Stimulated activated CD4-positive, alpha-beta T cell treated with anti-CD3 and anti-CD28 coated beads, TNF-alpha, amount 100 ng/mL, for 1 hour (primary cell): ENCODE measurements at regions not wholly inside any gene's neighbourhood (a gene's known extent, or its start where the extent isn't known, plus 50 kb on each side); places are given as distances from the start of the nearest gene placed in this dataset.
"Not testable (repeated sequence)": the region's sequence is repeated elsewhere in the genome, so short reads cannot be mapped to it uniquely, and the experiment has no call there.

Experiments used
- DNase-seq, 3 donors: peaks; one replicate each; pipeline ENCODE4 v3.0.0-alpha.2; 2020; ENCODE audit warnings: low read depth in 3 of 3, low spot score in 1 of 3

DNA sequence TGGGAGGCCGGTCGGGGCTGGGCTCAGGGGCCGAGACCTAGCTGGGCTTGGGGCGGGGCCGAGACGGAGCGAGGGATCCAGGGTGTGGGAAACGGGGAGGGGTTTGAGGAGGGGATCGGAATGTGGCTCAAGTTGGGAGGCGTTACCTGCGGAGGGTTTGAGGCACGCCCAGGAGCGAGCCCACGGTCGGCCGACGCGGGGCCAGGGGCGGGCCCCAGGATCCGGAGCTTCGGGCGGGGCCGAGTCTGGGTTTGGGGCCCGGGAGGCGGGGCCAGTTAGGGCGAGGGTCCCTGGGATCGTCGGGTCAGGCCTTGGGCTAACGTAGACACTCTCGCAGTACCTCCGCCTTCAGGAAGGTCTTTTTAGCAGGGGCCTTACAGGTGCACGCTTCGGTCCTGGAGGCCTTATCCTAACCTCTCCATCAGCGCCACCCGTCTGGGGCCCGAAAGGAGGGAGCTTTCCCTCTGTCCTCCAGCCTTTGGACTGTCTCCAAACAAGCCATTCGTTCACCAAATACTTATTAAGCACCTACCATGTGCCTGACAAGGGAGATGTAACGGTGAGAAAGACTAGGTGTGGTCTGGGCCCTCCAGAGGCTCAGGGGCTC is 228.2 kb upstream of the FRG2C start:
- DNase-seq, result not testable (repeated sequence)

- DNase-seq, result not testable (repeated sequence)
These were observed 223.1 kb upstream of the FRG2C start for GRCh38 chr3:75440986-75441385.

GRCh38 chr3:75444634-75445033 is 219.5 kb upstream of the FRG2C start:
- not testable (repeated sequence) for DNase-seq

DNA sequence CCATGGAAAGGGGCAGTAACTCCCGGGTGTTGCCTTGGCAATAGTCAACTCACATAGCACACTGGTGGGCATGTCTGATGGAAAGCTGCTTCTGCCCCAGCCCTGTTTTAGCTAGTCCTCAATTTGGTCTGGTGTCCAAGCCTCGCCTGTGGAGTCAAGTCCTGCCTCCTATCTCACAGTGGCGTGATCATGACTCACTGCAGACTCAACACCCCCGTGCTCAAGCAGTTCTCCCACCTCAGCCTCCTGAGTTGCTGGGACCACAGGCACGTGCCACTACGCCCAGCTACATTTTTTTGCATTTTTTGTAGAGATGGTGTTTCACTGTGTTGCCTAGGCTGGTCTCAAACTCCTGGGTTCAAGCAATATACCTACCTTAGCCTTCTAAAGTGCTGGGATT is 218.9 kb upstream of the FRG2C start:
- not testable (repeated sequence) for DNase-seq

- not testable (repeated sequence) for DNase-seq
These were observed 217.2 kb upstream of the FRG2C start for GRCh38 chr3:75446948-75447347.

DNA sequence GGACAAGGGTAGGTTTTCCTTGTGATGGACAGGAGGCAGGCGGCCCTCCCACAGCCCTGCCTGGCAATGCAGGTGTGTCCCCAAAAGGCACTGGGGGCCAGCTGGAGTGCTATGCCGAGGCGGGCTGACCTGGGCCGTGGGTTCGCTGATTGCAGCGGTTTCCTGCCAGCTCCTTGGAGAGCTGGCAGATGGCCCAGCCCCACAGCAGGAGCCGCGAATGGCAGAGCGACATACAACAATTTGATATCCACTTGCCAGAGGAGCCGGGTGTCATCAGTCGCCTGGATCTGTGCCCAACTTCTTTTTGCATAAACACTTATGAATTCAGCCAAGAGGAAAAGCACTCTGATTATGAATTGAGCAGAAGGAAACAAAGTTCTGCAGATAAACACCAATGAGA is 210.8 kb upstream of the FRG2C start:
- DNase-seq, result not testable (repeated sequence)

DNA sequence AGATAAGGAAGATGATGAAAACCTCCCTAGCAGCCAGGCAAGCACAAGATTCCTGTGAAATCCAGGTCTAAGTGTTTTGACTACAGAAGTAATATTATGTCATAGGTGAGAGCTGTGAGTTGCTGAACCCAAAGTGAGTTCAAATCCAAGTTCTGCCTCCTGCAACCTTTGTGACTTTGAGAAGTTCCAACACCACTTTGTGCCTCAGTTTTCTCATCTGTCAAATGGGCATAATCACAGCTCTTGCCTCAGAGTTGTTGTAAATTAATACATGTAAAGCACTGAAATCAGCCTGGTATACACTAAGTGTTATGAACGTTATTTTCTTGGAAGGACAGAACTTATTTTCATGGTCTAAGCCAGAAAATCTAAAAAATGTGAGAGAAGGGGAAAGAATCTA is 210.3 kb upstream of the FRG2C start:
- DNase-seq, result not testable (repeated sequence)

DNA sequence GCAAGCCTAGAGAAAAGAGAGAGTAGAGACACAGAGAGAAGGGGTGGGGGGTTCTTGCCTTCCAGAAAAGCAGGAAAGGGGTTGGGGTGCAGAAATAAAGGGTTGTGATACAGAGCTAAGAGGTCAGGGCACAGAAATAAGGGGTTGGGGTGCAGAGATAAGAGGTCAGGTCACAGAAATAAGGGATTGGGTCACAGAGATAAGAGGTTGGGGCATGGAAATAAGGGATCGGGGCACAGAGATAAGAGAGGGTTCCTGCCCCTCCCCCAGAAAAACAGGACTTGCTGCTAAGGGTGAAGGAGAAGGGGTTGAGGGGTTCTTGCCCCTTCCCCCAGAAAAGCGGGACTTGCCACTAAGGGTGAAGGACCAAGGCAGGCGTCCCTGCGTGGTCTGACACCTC is 189.6 kb upstream of the FRG2C start:
- not testable (repeated sequence) for DNase-seq

DNA sequence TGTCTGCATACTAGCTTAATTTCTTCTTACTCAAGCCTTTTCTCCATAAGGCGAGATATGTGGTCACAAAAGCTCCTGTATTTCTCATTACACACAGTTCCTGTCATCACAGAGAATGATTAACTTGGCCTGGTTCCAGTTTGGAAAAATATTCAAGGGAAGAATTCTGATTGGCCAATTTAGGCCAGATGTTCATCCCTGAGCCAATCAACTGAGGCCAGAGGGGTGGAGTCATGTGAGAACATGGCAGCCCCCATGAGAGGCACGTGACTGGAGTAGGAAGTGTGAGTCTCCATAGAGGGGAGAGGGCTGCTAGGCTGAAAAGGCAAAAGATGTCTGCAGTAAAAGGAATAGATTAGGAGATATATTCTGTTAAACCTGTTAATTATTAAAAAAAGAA is 167.5 kb upstream of the FRG2C start:
- DNase-seq, result not testable (repeated sequence)

DNA sequence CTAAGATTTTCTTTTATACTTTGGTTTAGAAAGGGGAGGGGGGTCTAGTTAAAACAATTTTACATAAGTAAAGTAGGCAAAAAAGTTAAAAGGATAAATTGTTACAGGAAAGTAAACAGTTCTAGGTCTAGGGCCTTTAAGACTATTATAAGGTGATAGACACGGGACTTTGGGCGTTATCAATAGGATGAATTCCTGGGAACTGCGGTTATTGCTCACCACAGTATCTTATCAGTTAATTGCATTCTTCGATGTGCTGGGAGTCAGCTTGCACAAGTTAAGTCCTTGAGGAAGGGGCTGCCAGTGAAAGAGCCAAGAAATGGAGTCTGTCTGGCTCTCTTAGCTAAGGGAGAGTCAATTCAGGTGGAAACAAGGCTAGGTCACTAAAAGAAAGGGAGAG is 163.8 kb upstream of the FRG2C start:
- DNase-seq, result not testable (repeated sequence)

GRCh38 chr3:75502171-75502570 is 162.0 kb upstream of the FRG2C start:
- DNase-seq, result not testable (repeated sequence)

GRCh38 chr3:75502769-75503756 is 161.1 kb upstream of the FRG2C start:
- DNase-seq, result not testable (repeated sequence)

DNA sequence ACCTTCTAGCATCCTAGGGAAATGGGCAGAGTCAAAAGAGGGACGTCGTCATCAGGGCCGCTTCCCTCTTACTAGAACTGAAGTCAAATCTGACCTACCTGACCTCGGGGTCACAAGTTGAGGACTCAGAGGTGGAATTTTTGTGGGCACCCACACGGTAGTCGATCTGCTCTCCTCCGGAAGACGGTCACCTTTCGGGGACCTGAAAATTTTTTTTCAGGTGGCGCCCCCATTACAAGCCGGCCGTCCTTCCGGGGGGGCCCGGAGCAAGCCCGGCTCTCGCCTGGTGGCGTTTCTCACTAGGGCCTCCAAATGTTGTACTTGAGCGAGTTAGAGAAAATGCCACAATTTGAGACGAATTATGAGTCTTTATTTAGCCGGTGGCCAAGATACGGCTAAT is 157.5 kb upstream of the FRG2C start:
- no peak for DNase-seq

DNA sequence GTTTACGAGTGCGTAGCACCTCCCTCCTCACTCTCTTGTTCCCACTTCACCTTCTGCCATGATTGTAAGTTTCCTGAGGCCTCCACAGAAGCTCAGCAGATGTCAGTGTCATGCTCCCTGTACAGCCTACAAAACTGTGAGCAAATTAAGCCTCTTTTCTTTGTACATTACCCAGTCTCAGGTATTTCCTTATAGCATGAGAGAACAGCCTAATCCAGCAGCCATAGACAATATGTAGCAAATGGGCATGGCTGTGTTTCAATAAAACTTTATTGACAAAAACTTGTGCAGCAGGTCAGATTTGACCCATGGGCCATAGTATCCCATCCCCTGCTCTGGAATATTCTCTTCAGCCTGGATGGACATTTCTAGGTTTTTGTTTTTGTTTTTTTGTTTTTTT is 156.2 kb upstream of the FRG2C start:
- not testable (repeated sequence) for DNase-seq

DNA sequence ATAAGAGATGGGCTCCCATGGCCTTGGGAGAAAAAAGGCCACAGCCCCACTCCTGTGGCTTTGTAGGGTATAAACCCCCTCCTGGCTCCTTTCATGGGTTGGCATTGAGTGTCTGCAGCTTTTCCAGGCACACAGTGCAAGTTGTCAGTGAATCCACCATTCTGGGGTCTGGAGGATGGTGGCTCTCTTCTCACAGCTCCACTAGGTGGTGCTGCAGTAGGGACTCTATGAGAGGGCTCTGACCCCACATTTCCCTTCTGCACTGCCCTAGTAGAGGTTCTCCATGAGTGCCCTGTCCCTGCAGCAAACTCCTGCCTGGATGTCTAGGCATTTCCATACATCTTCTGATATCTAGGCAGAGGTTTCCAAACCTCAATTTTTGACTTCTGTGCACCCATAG is 136.5 kb upstream of the FRG2C start:
- DNase-seq, result not testable (repeated sequence)

- DNase-seq, result not testable (repeated sequence)
These were observed 112.0 kb upstream of the FRG2C start for GRCh38 chr3:75552095-75552494.

GRCh38 chr3:75564427-75564826 is 99.7 kb upstream of the FRG2C start:
- DNase-seq, result not testable (repeated sequence)

DNA sequence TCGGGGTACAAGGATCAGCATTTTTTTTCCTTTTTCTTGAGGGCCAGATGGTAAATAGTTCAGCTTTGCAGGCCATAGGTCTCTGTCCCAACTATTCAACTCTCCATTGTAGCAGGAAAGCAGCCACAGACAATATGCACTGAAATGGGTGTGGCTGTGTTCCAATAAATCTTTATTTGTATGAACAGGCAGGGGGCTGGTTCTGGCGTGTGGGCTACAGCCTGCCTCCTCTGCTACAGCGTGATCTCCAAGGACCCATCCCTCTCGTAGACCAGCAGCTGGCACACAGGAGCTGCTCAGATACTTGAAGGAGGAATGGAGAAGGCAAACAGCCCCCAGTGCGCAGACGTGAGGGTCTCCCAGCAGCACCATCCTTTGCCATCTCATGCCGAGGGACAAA is 91.8 kb upstream of the FRG2C start:
- DNase-seq, result not testable (repeated sequence)

DNA sequence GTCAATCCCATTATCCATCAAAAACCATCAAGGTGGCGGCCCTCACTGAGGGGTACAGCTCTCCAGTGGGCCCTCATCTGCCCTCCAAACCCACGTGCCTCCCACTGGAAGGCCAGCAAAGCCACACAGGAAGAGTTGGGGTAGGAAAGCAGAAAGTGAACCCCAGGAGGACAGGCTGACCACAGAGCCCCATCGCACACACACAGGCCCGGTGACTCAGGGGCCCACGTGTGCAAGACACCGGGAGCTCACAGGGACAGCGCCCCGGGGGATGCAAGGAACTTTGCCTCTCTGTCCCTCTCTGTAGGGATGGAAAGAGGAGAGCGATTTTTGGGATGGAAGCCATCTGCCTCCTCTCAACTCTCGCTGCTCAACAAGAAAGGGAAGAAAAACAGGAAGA is 85.0 kb upstream of the FRG2C start:
- not testable (repeated sequence) for DNase-seq

GRCh38 chr3:75579536-75579935 is 84.6 kb upstream of the FRG2C start:
- not testable (repeated sequence) for DNase-seq

DNA sequence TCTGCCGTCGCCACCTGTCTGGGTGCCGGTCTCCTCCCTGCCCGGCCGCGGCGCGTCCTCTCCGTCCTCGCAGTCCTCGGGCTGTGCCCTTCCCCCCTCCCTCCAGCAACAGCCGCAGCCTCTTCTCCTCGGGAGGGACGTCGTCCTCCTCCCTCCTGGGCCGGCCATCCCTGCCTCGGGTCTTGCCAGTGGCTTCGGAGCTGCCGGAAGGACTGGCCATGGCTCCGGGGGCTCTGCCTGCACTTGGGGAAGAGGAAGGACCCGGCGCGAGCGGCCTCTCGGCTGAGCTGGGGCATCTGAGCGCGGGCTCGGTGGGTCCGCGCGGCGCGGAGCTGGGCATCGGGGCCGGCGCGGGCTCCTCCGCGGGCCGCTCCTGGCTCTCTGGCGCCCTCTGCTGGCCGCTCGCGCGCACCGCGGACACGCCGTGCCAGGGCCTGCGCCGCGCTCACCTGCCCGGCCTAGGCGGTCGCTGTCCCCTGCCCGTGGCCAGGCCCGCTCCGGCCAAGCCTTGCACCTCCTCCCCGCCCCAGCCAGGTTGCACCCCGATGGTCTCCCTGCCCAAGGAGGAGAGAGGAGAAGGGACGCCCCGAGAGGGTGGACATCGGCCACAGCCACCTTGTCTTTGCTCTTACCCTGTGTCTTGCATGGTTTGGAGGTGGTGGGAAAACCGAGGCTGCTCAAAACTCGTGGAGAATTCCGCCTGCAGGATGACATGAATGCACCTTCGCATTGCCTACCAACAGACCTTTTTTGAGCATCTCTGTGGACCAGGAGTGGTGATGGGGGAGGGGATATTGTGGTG is 83.9 kb upstream of the FRG2C start:
- DNase-seq, result peak in 2 of 3 donors; percentile 4 to 53
